ENCODE measurements at regions not wholly inside any gene's neighbourhood (a gene's known extent, or its start where the extent isn't known, plus 50 kb on each side); places are given as distances from the start of the nearest gene placed in this dataset.

- Histone ChIP-seq H3K27ac (no peak overlapping the region), H3K4me1 (replicated peaks in 1 of 2) (peaks cover 0 to 3% of the 10 kb centered on the region in 2 donors), H3K4me3 (no peak overlapping the region)
- 67 to 100% (median 100%) methylated on average over 1 to 3 of the region's 3 CpGs; no CpG with 5 or more reads in 3 of the 10 experiments for WGBS, 10 experiments
- ATAC-seq (replicated peaks in 6 of 8) = no peak
- in situ Hi-C loops (cut with MboI; ENCODE audit: low pct_unique_long_range_greater_than_20kb in 2 of 9, low sequenced_read_pairs in 9 of 9, unreplicated experiment in 9 of 9) = no loop called here
Measured at GRCh38 chr15:39354189-39354588, 226.7 kb upstream of the THBS1 start.

GRCh38 chr15:39357480-39358268, 223.2 kb upstream of the THBS1 start:
- Histone ChIP-seq H3K27ac (no peak overlapping the region), H3K4me3 (no peak overlapping the region), H3K4me1 (replicated peaks in 1 of 2) (no peaks in the 10 kb centered on the region)
- in situ Hi-C loops (cut with MboI; ENCODE audit: low pct_unique_long_range_greater_than_20kb in 2 of 9, low sequenced_read_pairs in 9 of 9, unreplicated experiment in 9 of 9) = no loop called here
- ATAC-seq (replicated peaks in 6 of 8) = peak in 2 of 8 experiments; percentile 75 to 87
- 17 to 91% (median 80%) methylated on average over 2 to 8 of the region's 8 CpGs for WGBS, 10 experiments

DNA sequence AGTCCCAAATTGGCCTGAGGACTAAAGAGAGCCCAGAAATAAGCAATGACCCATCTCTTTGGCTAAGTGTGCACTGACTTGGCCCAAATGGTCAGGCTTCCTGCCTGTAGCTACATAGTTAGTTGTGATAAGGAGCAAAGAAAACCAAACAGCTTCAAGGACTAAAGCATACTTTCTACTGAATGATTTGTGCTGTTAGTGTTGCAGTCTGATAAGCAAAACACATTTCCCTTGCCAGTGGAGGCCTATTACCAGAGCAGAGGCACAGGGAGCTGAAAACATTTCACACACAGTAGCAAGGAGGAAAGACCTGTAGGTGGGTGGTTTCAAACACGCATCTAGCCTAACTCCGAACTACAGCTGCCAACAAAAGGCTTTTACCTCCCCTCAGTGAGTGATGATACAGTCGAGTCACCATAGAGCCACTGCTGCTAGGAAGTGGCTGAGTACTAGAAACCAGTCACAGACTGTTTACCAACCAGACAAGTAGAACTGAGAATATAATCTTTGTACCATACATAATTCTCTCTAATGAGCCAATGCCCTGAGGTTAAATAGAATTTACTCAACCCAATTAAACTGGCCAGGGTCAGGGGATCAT, 222.3 kb upstream of the THBS1 start:
- peak in 1 of 8 experiments; percentile 19 for ATAC-seq (replicated peaks in 6 of 8)
- 0 to 100% (median 67%) methylated on average over 1 to 3 of the region's 3 CpGs; no CpG with 5 or more reads in 4 of the 10 experiments for WGBS, 10 experiments
- Histone ChIP-seq H3K27ac (no peak overlapping the region), H3K4me1 (replicated peaks in 1 of 2) (no peaks in the 10 kb centered on the region), H3K4me3 (no peak overlapping the region)
- in situ Hi-C loops (cut with MboI; ENCODE audit: low pct_unique_long_range_greater_than_20kb in 2 of 9, low sequenced_read_pairs in 9 of 9, unreplicated experiment in 9 of 9) = no loop called here

DNA sequence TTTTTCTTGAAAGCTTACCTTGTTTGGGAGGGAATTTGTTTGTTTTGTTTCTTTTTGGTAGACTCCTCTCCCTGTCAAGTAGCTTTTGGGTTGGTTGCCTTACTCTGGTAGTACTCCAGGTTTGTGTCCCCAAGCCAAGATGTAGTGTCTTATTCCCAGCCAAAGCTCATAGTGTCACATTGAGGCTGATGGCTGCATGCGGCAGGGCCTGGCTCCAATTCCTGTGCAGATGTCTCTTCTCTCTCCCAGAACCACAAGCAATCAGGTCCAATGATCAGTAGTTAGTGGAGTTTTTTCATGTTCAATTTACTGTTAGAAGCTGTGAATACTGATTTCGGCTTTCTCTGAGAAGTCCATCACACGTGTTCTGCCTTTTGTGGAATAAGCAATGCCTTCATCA, 221.1 kb upstream of the THBS1 start:
- Histone ChIP-seq H3K4me1 (replicated peaks in 1 of 2) (no peaks in the 10 kb centered on the region), H3K4me3 (no peak overlapping the region), H3K27ac (no peak overlapping the region)
- in situ Hi-C loops (cut with MboI; ENCODE audit: low pct_unique_long_range_greater_than_20kb in 2 of 9, low sequenced_read_pairs in 9 of 9, unreplicated experiment in 9 of 9) = no loop called here
- 20 to 83% (median 45%) methylated on average over 1 to 3 of the region's 3 CpGs; no CpG with 5 or more reads in 4 of the 10 experiments for WGBS, 10 experiments
- ATAC-seq (replicated peaks in 6 of 8) = no peak

DNA sequence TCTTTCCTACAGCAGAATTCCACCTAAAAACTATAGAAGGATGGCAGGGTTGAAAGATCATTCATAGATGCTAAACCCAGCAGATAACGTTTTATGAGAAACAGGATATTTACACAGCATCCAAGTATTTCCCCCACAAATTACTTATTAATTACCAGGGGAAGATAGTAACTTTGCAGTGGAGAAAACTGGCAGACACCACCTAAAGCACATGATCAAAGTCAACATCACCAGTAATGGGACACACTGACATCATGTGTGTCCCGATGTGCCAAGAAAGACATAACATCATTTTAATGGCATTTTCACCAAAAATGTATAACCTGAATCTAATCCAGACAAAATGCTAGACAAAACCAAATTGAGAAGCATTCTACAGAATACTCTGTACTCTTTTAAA, 220.4 kb upstream of the THBS1 start:
- no peak for ATAC-seq (replicated peaks in 6 of 8)
- in situ Hi-C loops (cut with MboI; ENCODE audit: low pct_unique_long_range_greater_than_20kb in 2 of 9, low sequenced_read_pairs in 9 of 9, unreplicated experiment in 9 of 9) = no loop called here
- no peak overlapping the region for H3K4me3 ChIP-seq
- H3K27ac ChIP-seq = no peak overlapping the region
- 37 to 100% (median 86%) methylated on average over 1 to 2 of the region's 2 CpGs; no CpG with 5 or more reads in 2 of the 10 experiments for WGBS, 10 experiments
- no peaks in the 10 kb centered on the region for H3K4me1 ChIP-seq (replicated peaks in 1 of 2)

- no peak overlapping the region for H3K4me3 ChIP-seq
- no peak for ATAC-seq (replicated peaks in 6 of 8)
- WGBS, 10 experiments = 80 to 100% (median 96%) methylated on average over 1 to 3 of the region's 3 CpGs; no CpG with 5 or more reads in 1 of the 10 experiments
- no peak overlapping the region for H3K27ac ChIP-seq
- in situ Hi-C loops (cut with MboI; ENCODE audit: low pct_unique_long_range_greater_than_20kb in 2 of 9, low sequenced_read_pairs in 9 of 9, unreplicated experiment in 9 of 9) = no loop called here
- no peaks in the 10 kb centered on the region for H3K4me1 ChIP-seq (replicated peaks in 1 of 2)
Measured at GRCh38 chr15:39361497-39361896, 219.4 kb upstream of the THBS1 start.

DNA sequence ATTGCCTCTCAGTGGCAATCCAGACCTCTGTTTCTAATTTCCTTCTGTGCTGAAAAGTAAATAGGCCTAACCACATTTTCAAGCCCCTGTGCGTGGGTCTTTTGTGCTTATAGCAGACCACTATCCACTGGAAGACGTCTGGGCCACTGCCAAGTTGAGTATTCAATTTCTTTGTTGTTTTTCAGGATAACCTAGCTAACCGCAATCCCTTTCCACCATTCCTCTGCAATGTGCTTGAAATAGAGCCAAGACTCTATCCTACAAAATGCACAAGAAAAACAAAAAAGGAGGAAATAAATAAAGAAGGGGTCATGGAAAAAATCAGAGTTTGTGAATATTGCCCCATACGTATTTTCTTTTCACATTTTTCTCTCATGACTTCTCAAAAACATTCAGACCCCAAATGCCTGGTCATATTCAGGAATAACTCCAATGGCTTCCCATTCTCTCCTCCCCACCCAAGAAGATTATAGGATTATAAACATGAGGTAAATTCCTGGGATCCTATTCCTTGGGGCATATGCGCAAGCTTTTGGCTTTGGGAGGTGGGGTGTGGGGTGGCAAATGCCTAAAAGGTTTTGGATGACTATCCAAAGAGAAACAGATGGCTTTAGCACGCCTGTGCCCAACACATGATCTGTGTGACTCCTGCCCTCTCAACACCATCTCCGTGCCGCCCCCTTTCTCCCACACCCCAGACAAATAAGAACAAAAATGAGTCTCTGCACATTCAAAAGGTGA, 217.9 kb upstream of the THBS1 start:
- H3K27ac ChIP-seq = no peak overlapping the region
- H3K4me1 ChIP-seq (replicated peaks in 1 of 2) = no peaks in the 10 kb centered on the region
- peak in 3 of 8 experiments; percentile 37 to 92 (median 70) for ATAC-seq (replicated peaks in 6 of 8)
- no peak overlapping the region for H3K4me3 ChIP-seq
- in situ Hi-C loops (cut with MboI; ENCODE audit: low pct_unique_long_range_greater_than_20kb in 2 of 9, low sequenced_read_pairs in 9 of 9, unreplicated experiment in 9 of 9) = no loop called here
- 0 to 100% (median 86%) methylated on average over 1 to 8 of the region's 8 CpGs; no CpG with 5 or more reads in 1 of the 10 experiments for WGBS, 10 experiments

DNA sequence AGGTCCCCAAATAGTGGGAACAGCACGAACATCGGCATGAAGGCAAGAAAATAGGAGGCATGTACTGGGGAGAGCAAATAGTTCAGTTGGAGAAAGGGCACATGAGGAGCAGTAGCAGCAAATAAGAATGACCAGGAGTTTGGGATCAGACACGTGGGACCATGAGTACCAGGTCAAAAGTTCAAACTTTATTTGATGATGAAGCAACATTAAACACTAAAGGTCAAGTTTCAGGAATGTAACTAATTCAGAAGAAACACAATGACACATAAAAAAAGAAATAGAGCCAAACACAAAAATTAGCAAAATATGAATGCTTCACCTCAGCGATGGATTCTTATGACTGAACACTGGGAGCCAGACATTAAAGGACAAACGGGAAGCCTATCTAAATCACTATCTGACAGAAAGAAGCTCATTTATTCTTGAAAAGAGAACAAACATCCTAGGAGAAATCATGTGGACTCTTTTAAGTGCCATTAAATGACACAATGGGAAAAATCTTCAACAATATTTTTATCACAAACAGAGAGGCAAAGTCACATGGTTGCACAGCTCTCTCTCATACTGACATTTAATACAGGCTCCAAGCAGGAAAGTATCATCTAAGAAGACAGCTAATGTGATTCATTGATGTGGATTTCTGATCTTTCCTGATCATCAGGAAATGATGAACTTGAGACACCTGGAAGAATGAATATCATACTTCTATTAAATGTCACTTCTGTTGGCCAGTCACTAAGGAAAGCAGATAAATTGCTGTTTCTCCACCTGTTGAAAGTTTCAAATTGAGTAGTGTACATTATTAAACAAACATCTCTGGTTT, 216.9 kb upstream of the THBS1 start:
- no peak overlapping the region for H3K4me3 ChIP-seq
- H3K4me1 ChIP-seq (replicated peaks in 1 of 2) = no peaks in the 10 kb centered on the region
- no peak overlapping the region for H3K27ac ChIP-seq
- WGBS, 10 experiments = 0 to 79% (median 69%) methylated on average over 2 to 5 of the region's 5 CpGs
- peak in 2 of 8 experiments; percentile 22 to 33 for ATAC-seq (replicated peaks in 6 of 8)
- in situ Hi-C loops (cut with MboI; ENCODE audit: low pct_unique_long_range_greater_than_20kb in 2 of 9, low sequenced_read_pairs in 9 of 9, unreplicated experiment in 9 of 9) = no loop called here

- H3K27ac ChIP-seq = no peak overlapping the region
- WGBS, 10 experiments = 17 to 86% (median 44%) methylated on average over 1 of the region's 1 CpG; no CpG with 5 or more reads in 5 of the 10 experiments
- ATAC-seq (replicated peaks in 6 of 8) = no peak
- H3K4me3 ChIP-seq = no peak overlapping the region
- in situ Hi-C loops (cut with MboI; ENCODE audit: low pct_unique_long_range_greater_than_20kb in 2 of 9, low sequenced_read_pairs in 9 of 9, unreplicated experiment in 9 of 9) = no loop called here
- H3K4me1 ChIP-seq (replicated peaks in 1 of 2) = no peaks in the 10 kb centered on the region
Measured at GRCh38 chr15:39364721-39365120, 216.2 kb upstream of the THBS1 start.

DNA sequence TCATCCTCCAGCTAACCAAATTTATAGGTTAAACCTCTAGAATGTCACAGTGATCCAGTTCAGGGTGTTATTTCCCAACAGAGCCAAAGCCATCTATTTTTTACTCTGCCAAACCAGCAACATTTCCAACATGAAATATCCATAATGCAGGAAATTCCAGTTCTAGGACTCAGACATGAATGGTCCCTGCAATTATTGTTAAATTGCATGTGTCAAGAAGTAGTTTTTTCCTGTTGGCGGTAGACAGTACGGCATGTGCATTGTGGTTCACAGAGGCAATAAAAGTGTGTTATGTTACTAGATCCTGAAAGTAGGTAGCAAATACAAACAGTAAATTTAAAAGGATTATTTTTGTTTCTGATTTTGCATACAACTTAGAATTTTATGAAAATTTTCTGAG, 215.7 kb upstream of the THBS1 start:
- in situ Hi-C loops (cut with MboI; ENCODE audit: low pct_unique_long_range_greater_than_20kb in 2 of 9, low sequenced_read_pairs in 9 of 9, unreplicated experiment in 9 of 9) = no loop called here

GRCh38 chr15:39365873-39366272, 215.0 kb upstream of the THBS1 start:
- H3K4me1 ChIP-seq (replicated peaks in 1 of 2) = no peaks in the 10 kb centered on the region
- in situ Hi-C loops (cut with MboI; ENCODE audit: low pct_unique_long_range_greater_than_20kb in 2 of 9, low sequenced_read_pairs in 9 of 9, unreplicated experiment in 9 of 9) = no loop called here
- no peak for ATAC-seq (replicated peaks in 6 of 8)
- H3K27ac ChIP-seq = no peak overlapping the region
- H3K4me3 ChIP-seq = no peak overlapping the region
- WGBS, 10 experiments = 36 to 100% (median 82%) methylated on average over 1 to 4 of the region's 4 CpGs

More for the DNA sequence above, 215.7 kb upstream of the THBS1 start:
- Histone ChIP-seq H3K27ac (no peak overlapping the region), H3K4me1 (replicated peaks in 1 of 2) (no peaks in the 10 kb centered on the region), H3K4me3 (no peak overlapping the region)
- 21 to 100% (median 100%) methylated on average over 1 to 2 of the region's 2 CpGs; no CpG with 5 or more reads in 3 of the 10 experiments for WGBS, 10 experiments
- no peak for ATAC-seq (replicated peaks in 6 of 8)

- no peak for ATAC-seq (replicated peaks in 6 of 8)
- H3K4me1 ChIP-seq (replicated peaks in 1 of 2) = no peaks in the 10 kb centered on the region
- no peak overlapping the region for H3K4me3 ChIP-seq
- in situ Hi-C loops (cut with MboI; ENCODE audit: low pct_unique_long_range_greater_than_20kb in 2 of 9, low sequenced_read_pairs in 9 of 9, unreplicated experiment in 9 of 9) = no loop called here
- H3K27ac ChIP-seq = no peak overlapping the region
- WGBS, 10 experiments = 0 to 100% (median 50%) methylated on average over 1 of the region's 1 CpG; no CpG with 5 or more reads in 2 of the 10 experiments
Measured at GRCh38 chr15:39367596-39367995, 213.3 kb upstream of the THBS1 start.
